Panc1 (cell line): ENCODE measurements at regions not wholly inside any gene's neighbourhood (a gene's known extent, or its start where the extent isn't known, plus 50 kb on each side); places are given as distances from the start of the nearest gene placed in this dataset.

ENCODE experiments used
- ATAC-seq: fragments of 200-7000 bp; cut with Tn5 transposase; 2 replicates; pipeline ENCODE4 v1.9.1; 2020; ENCODE audit warnings: mild to moderate bottlenecking, moderate library complexity
- BruUV-seq: library from RNA; stranded (reverse); fragments of 400-500 nt; replicated peaks from 2 replicates; lab custom pipeline; 2021; lab: Mats Ljungman, UMichigan
- CTCF ChIA-PET: fragments of 300-600 bp; sonication (Branson Sonifier 250); formaldehyde crosslinking; loops from one replicate; lab custom pipeline; 2022; ENCODE audit warnings: antibody characterized with exemption; lab: Charles Lee
- POLR2A ChIA-PET: fragments of 300-600 bp; sonication (Branson Sonifier 250); formaldehyde crosslinking; loops from one replicate; lab custom pipeline; 2022; ENCODE audit warnings: antibody characterized with exemption; lab: Charles Lee
- DNase-seq: peaks from one replicate; pipeline ENCODE4 v3.0.0-alpha.2; 2010; ENCODE audit warnings: low read depth, low spot score
- H3K27ac ChIP-seq: 2 replicates; pipeline ENCODE4 v1.5.1; 2011; ENCODE audit warnings: mild to moderate bottlenecking, low read length, inconsistent platforms
- H3K27me3 ChIP-seq: fragments of 200-500 bp; sonication (Bioruptor generic); 2 replicates; pipeline ENCODE4 v1.6.0; 2014; ENCODE audit warnings: low read length, inconsistent platforms; ENCODE audit not compliant: control insufficient read depth, insufficient read depth
- H3K36me3 ChIP-seq: fragments of 200-500 bp; sonication (Bioruptor generic); 2 replicates; pipeline ENCODE4 v1.5.1; 2014; ENCODE audit warnings: inconsistent platforms, mild to moderate bottlenecking, low read length, moderate library complexity; ENCODE audit not compliant: control insufficient read depth, insufficient read depth
- H3K4me1 ChIP-seq: 2 replicates; pipeline ENCODE4 v1.5.1; 2011; ENCODE audit warnings: inconsistent platforms, mild to moderate bottlenecking, low read length, moderate library complexity; ENCODE audit not compliant: control insufficient read depth, insufficient read depth
- H3K4me3 ChIP-seq, 2 experiments: 2 replicates each; pipeline ENCODE4 v1.5.1; 2011 to 2012; ENCODE audit warnings: low read depth in 2 of 2, low read length in 2 of 2, mild to moderate bottlenecking in 2 of 2, inconsistent platforms in 1 of 2, moderate library complexity in 1 of 2
- H3K9me3 ChIP-seq: fragments of 200-500 bp; sonication (Bioruptor generic); 2 replicates; pipeline ENCODE4 v1.5.1; 2014; ENCODE audit warnings: low read depth, mild to moderate bottlenecking, inconsistent platforms, low read length, moderate library complexity; ENCODE audit not compliant: control insufficient read depth, insufficient read depth
- CTCF ChIP-seq: fragments of 450-650 bp; IDR thresholded peaks from 2 replicates; pipeline ENCODE4 v1.5.1; 2017; ENCODE audit warnings: mild to moderate bottlenecking
- POLR2AphosphoS5 ChIP-seq: IDR thresholded peaks from 2 replicates; pipeline ENCODE4 v1.6.1; 2012; ENCODE audit warnings: mild to moderate bottlenecking, low read depth, low read length, moderate library complexity
- SIN3A ChIP-seq: IDR thresholded peaks from 2 replicates; pipeline ENCODE4 v1.6.1; 2012; ENCODE audit warnings: low read depth, mild to moderate bottlenecking, low read length, moderate library complexity, borderline replicate concordance; ENCODE audit not compliant: insufficient read depth
- TCF7L2 ChIP-seq: IDR thresholded peaks from 2 replicates; pipeline ENCODE4 v1.6.1; 2011; ENCODE audit warnings: mild to moderate bottlenecking, low read depth, low read length, inconsistent platforms
- in situ Hi-C: cut with HindIII; loops from 2 replicates; pipeline ENCODE4 v1.10.0; 2016; ENCODE audit warnings: low sequenced_read_pairs, low pct_unique_long_range_greater_than_20kb
- intact Hi-C: fragments of 100-400 bp; cut with micrococcal nuclease; formaldehyde crosslinking; loops from one replicate; pipeline ENCODE4 v1.10.0; 2022; ENCODE audit not compliant: unreplicated experiment
- TF ChIP-seq, protein P1 (sequence below), 2 experiments: IDR thresholded peaks; 2 replicates each; pipeline ENCODE4 v1.6.1; 2011 to 2012; ENCODE audit warnings: low read depth in 2 of 2, control low read depth in 1 of 2, low read length in 1 of 2, mild to moderate bottlenecking in 1 of 2, moderate library complexity in 1 of 2; ENCODE audit not compliant: insufficient read depth in 1 of 2

DNA sequence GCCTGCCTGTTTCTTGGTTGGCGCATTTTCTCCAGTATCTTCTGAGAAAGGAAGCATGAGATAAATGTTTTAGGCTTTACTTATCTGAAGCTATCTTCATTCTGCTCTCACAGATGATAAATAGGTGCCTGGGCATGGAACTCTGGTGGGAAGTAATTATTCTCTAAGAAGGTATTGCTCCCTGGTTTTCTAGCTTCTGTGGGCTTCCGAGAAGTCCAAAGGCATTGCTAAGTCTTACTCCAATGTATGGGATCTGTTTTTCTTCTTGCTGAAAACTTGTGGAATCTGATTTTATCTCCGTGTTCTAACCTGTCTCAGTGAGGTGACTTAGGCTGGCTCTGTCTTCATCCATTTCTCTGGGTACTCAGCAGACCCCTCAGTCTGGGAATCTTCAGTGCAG lies 224.4 kb upstream of the HS6ST1 start:
- H3K4me1 ChIP-seq, result no peaks in the 10 kb centered on the region
- DNase-seq (no peak), ATAC-seq (no peak)
- BruUV-seq, result no TSS peak
- POLR2A ChIA-PET, result interaction anchor here (0.7 kb wide), 1 partner anchor 24 kb away, joined by 3 read pairs; no protein-coding TSS in a partner anchor
- H3K36me3 ChIP-seq, result no peaks in the 10 kb centered on the region
- CTCF ChIA-PET, result no interaction called here
- intact Hi-C loops, result no loop called here
- no peaks in the 10 kb centered on the region for H3K9me3 ChIP-seq
- in situ Hi-C loops, result no loop called here
- H3K27ac ChIP-seq, result no peak overlapping the region
- no peaks in the 10 kb centered on the region for H3K27me3 ChIP-seq
- no peak for TF ChIP-seq POLR2AphosphoS5
- TF ChIP-seq TCF7L2, result no peak
- no peak for TF ChIP-seq CTCF
- TF ChIP-seq, protein P1, sequence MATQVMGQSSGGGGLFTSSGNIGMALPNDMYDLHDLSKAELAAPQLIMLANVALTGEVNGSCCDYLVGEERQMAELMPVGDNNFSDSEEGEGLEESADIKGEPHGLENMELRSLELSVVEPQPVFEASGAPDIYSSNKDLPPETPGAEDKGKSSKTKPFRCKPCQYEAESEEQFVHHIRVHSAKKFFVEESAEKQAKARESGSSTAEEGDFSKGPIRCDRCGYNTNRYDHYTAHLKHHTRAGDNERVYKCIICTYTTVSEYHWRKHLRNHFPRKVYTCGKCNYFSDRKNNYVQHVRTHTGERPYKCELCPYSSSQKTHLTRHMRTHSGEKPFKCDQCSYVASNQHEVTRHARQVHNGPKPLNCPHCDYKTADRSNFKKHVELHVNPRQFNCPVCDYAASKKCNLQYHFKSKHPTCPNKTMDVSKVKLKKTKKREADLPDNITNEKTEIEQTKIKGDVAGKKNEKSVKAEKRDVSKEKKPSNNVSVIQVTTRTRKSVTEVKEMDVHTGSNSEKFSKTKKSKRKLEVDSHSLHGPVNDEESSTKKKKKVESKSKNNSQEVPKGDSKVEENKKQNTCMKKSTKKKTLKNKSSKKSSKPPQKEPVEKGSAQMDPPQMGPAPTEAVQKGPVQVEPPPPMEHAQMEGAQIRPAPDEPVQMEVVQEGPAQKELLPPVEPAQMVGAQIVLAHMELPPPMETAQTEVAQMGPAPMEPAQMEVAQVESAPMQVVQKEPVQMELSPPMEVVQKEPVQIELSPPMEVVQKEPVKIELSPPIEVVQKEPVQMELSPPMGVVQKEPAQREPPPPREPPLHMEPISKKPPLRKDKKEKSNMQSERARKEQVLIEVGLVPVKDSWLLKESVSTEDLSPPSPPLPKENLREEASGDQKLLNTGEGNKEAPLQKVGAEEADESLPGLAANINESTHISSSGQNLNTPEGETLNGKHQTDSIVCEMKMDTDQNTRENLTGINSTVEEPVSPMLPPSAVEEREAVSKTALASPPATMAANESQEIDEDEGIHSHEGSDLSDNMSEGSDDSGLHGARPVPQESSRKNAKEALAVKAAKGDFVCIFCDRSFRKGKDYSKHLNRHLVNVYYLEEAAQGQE (IDR thresholded peaks at IDR 0.05; ENCODE audit: insufficient read depth in 1 of 2, low read depth in 2 of 2, low read length in 1 of 2), result no peak
- TF ChIP-seq SIN3A, result no peak
- H3K4me3 ChIP-seq, result no peak overlapping the region

- intact Hi-C loops, result no loop called here
- in situ Hi-C loops, result no loop called here
- H3K27ac ChIP-seq, result no peak overlapping the region
- no TSS peak for BruUV-seq
- no peak for TF ChIP-seq SIN3A
- TF ChIP-seq CTCF, result no peak
- no peak for TF ChIP-seq POLR2AphosphoS5
- no peak for TF ChIP-seq TCF7L2
- TF ChIP-seq, protein P1 (IDR thresholded peaks at IDR 0.05; ENCODE audit: insufficient read depth in 1 of 2, low read depth in 2 of 2, low read length in 1 of 2), result no peak
- ChIA-PET POLR2A (no interaction called here), CTCF (no interaction called here)
- H3K4me3 ChIP-seq, result no peak overlapping the region
- H3K27me3 ChIP-seq, result no peaks in the 10 kb centered on the region
- DNase-seq, result no peak
- H3K4me1 ChIP-seq, result no peaks in the 10 kb centered on the region
- H3K36me3 ChIP-seq, result no peaks in the 10 kb centered on the region
- no peaks in the 10 kb centered on the region for H3K9me3 ChIP-seq
- no peak; the same call in 1 of the 2 replicates for ATAC-seq
Measured at GRCh38 chr2:128543646-128544045, 225.0 kb upstream of the HS6ST1 start.
